CD4-positive, alpha-beta T cell treated with Interleukin-15 for 4 hours (primary cell): ENCODE measurements at regions not wholly inside any gene's neighbourhood (a gene's known extent, or its start where the extent isn't known, plus 50 kb on each side); places are given as distances from the start of the nearest gene placed in this dataset.

ENCODE experiments used
- DNase-seq: peaks from one replicate; pipeline ENCODE4 v3.0.0-alpha.2; 2020; ENCODE audit warnings: low spot score

DNA sequence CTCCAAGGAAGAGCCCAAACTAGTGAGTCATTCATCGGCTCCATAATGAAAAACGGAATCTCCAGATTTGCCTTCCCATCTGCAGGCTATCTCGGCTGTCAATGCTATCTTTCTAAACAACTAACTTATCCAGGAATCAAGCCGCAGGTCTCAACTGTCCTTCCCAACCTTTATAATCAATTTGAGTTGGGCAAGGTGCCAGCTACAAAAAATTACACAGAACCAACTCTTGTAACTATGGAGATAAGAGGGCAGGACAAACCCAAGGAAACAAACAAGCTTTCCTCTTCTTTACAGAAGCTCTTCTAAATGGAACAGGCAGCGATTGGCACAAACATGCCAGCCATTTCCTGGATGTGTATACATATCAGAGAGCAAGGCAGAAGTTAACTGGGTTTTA lies 61.2 kb upstream of the RAI2 start:
- no peak for DNase-seq

DNA sequence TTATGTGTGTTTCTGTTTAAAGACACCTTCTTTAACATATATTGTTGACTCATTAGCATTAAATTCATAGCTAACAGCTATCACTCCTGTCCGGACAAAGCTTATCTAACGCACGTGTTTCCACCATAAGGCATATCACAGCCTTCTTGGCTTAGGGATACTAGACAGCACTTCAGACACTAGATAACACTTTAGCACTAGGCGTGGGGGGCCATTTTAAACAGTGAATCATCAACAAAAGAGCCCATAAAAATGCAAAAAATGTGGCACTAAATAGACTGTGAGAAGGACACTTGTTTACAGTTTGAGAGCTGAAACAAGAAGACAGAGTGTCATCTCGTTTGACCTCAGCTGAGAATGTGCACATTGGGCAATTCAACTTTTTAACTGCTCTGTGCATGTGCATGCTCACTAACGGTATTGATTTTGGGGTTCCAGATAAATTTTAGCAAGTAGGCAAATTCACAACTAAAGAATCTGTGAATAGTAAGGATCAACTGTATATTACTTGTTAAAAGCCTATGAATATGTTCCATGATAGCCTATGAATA lies 58.9 kb upstream of the RAI2 start:
- DNase-seq, result no peak

DNA sequence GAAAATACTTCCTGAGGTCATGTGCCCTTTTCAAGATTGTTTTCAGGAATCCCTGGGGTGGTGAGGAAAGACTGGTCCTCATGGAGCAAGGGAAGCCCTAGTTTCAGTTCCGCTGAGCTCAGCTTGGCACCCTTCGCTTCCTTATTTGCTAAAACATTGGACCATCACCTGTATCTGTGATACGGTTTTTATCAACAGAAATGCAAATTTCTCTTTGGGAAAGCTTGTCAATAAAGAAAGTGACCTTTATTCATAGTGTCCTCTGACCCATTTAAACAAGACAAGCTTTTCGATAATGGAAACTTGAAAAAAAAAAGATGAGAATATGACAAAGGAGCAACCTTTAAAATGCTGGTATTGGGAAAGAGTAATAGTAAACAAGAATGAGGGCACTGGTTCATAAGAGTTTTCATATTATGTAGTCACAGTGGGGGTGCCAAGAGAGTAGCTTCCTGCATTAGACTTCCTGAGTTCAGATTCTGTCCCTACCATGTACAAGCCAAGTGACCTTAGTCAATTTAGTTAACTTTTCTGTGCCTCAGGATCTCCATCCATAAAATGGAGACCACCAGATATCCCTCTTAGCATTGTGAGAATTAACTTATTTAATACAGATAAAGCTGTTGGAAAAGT lies 57.0 kb upstream of the RAI2 start:
- DNase-seq, result no peak

DNA sequence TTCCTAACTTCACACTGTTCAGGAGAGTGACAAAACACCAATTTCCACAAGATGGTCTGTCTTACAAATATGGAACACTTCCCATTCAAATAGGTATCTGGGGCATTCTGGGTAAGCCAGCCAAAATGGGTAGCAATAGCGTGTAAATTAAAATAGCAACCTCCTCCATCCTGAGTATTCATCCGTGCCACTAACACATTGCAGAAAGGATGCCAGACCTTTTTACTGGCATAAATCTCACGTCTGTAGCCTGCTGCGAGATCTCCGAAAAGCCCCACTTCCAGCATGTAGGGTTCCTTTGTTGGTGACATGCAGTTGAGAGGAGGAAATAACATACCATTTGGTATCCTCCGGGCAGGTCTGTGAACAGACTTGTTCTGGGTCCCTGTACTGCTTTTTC lies 52.7 kb upstream of the RAI2 start:
- DNase-seq, result no peak
